ENCODE measurements at regions not wholly inside any gene's neighbourhood (a gene's known extent, or its start where the extent isn't known, plus 50 kb on each side); places are given as distances from the start of the nearest gene placed in this dataset.

DNA sequence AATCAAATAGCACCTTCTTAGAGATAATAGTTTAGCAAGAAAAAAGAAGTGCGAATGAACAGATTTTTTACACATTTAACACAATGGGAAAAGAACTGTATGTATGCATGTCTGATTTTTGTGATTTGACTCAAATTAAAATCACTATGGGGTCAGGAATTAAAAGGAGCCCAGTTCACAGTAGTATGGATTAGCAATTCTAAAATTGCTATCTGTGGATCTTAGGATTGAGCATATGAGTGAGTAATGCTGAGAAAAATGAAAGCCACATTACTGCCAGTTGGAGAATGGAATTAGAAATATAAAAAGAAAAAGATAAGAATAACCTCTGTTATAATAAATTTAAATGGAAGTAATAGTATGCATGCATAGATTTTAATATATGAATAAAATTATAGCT, 386.8 kb upstream of the PLSCR5 start:
- no peaks in the 10 kb centered on the region for H3K4me1 ChIP-seq
- WGBS, 2 donors, result 88 to 89% methylated on average over 1 of the region's 1 CpG
- H3K36me3 ChIP-seq, result no peaks in the 10 kb centered on the region
- TF ChIP-seq EP300 (IDR thresholded peaks at IDR 0.05) (no peak), POLR2A (IDR thresholded peaks at IDR 0.05) (no peak), POLR2AphosphoS5 (IDR thresholded peaks at IDR 0.05) (no peak)
- TF ChIP-seq, protein P1, sequence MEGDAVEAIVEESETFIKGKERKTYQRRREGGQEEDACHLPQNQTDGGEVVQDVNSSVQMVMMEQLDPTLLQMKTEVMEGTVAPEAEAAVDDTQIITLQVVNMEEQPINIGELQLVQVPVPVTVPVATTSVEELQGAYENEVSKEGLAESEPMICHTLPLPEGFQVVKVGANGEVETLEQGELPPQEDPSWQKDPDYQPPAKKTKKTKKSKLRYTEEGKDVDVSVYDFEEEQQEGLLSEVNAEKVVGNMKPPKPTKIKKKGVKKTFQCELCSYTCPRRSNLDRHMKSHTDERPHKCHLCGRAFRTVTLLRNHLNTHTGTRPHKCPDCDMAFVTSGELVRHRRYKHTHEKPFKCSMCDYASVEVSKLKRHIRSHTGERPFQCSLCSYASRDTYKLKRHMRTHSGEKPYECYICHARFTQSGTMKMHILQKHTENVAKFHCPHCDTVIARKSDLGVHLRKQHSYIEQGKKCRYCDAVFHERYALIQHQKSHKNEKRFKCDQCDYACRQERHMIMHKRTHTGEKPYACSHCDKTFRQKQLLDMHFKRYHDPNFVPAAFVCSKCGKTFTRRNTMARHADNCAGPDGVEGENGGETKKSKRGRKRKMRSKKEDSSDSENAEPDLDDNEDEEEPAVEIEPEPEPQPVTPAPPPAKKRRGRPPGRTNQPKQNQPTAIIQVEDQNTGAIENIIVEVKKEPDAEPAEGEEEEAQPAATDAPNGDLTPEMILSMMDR (IDR thresholded peaks at IDR 0.05), result no peak
- H3K27me3 ChIP-seq, result no peaks in the 10 kb centered on the region
- no peak for DNase-seq
- H3K4me3 ChIP-seq, result no peak overlapping the region
- H3K9me3 ChIP-seq, result no peaks in the 10 kb centered on the region
- ATAC-seq (ENCODE audit: low FRiP score in 2 of 2), result no peak
- no peak overlapping the region for H3K27ac ChIP-seq

DNA sequence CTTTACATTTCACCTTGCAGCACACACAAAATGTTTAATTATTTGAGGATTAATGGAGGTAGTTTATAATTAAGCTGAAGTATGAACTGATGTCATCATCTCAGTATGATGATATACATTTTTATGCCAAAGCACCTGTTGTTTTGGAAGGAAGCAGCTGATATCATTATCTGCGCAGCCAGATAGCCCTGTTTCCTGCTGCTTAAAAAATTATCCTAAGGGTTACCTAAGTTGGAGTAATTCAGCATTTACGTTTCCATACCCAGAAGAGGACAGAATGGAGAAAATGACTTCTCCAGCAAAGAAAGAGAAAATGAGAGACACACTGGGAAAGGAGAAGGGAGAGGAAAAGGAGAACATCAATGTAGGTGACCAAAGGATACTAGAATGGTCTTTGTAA, 370.3 kb upstream of the PLSCR5 start:
- Histone ChIP-seq H3K4me1 (no peaks in the 10 kb centered on the region), H3K36me3 (no peaks in the 10 kb centered on the region), H3K27ac (no peak overlapping the region), H3K9me3 (no peaks in the 10 kb centered on the region), H3K4me3 (no peak overlapping the region), H3K27me3 (no peaks in the 10 kb centered on the region)
- TF ChIP-seq POLR2AphosphoS5 (IDR thresholded peaks at IDR 0.05) (no peak), POLR2A (IDR thresholded peaks at IDR 0.05) (no peak), EP300 (IDR thresholded peaks at IDR 0.05) (no peak)
- TF ChIP-seq, protein P1 (IDR thresholded peaks at IDR 0.05), result no peak
- no peak for ATAC-seq (ENCODE audit: low FRiP score in 2 of 2)
- no peak for DNase-seq
- 53 to 56% methylated on average over 2 of the region's 2 CpGs for WGBS, 2 donors

DNA sequence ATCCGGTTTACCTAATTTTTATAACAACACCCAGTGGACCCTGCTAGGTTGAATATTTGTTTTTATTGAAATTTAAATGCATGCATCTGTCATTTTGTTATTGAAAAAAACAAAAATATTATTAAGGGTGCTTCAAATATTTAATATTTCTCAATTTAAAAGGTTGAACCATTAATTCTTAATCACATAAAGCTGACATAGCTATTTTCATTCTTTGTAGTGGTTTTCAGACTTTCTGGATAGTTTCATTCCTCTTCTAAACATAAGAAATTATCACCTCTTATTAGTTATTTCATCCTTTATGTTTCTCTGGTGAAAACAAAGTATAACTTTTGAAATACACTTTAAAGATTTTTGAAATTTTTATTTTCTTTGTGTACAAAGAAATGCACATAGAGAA, 369.9 kb upstream of the PLSCR5 start:
- 88 to 90% methylated on average over 1 of the region's 1 CpG for WGBS, 2 donors
- Histone ChIP-seq H3K27ac (no peak overlapping the region), H3K4me3 (no peak overlapping the region)

DNA sequence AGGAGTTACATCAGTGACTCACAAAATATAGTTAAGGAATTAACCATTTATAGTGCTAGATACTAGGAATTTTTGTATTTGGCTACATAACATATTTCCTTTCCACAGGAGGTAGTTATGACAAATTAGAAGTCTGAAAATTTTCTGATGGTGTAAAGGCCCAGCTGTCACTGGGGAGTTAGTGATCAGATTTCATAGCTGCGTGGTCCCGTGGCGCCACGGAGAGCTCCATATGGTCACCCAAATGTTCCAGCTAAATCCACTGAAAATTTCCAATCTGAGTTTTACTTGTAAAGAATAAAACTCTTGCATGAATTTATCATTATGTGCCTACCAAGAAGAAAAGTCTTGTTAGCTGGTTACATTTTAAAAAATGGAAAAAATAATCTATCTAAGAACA, 368.9 kb upstream of the PLSCR5 start:
- TF ChIP-seq EP300 (IDR thresholded peaks at IDR 0.05), result no peak
- TF ChIP-seq POLR2A (IDR thresholded peaks at IDR 0.05), result no peak
- TF ChIP-seq, protein P1 (IDR thresholded peaks at IDR 0.05), result no peak
- no peak for TF ChIP-seq POLR2AphosphoS5 (IDR thresholded peaks at IDR 0.05)
- Histone ChIP-seq H3K9me3 (no peaks in the 10 kb centered on the region), H3K4me3 (no peak overlapping the region), H3K27ac (no peak overlapping the region), H3K4me1 (no peaks in the 10 kb centered on the region), H3K27me3 (no peaks in the 10 kb centered on the region), H3K36me3 (no peaks in the 10 kb centered on the region)
- DNase-seq, result no peak
- ATAC-seq (ENCODE audit: low FRiP score in 2 of 2), result no peak
- 95% methylated on average over 4 of the region's 4 CpGs for WGBS, 2 donors

More for the DNA sequence above, 369.9 kb upstream of the PLSCR5 start:
- DNase-seq (no peak), ATAC-seq (ENCODE audit: low FRiP score in 2 of 2) (no peak)
- no peak for TF ChIP-seq EP300 (IDR thresholded peaks at IDR 0.05)
- TF ChIP-seq, protein P1 (IDR thresholded peaks at IDR 0.05), result no peak
- H3K36me3 ChIP-seq, result no peaks in the 10 kb centered on the region
- no peaks in the 10 kb centered on the region for H3K27me3 ChIP-seq
- no peaks in the 10 kb centered on the region for H3K4me1 ChIP-seq
- no peaks in the 10 kb centered on the region for H3K9me3 ChIP-seq

DNA sequence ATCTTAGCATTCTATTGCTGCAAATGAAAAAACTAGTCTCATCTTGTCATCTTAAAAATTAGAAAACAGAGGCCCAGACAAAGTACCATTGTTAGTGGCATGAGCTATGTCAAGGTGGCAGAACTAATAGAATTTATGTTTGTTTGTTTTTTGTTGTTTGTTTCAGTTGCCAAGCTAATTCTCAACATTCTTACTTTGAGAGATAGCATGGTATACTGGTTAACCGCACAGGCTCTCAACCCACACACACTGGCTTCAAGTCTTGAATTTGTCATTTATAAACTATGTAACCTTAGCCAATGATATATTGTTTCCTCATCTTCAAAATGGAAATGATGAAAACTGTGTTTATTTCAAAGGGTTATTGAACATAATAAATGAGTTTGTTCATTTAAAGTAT, 367.6 kb upstream of the PLSCR5 start:
- WGBS, 2 donors, result 84 to 100% methylated on average over 1 of the region's 1 CpG
- Histone ChIP-seq H3K27me3 (no peaks in the 10 kb centered on the region), H3K36me3 (no peaks in the 10 kb centered on the region), H3K4me1 (no peaks in the 10 kb centered on the region), H3K27ac (no peak overlapping the region), H3K9me3 (no peaks in the 10 kb centered on the region), H3K4me3 (no peak overlapping the region)
- no peak for ATAC-seq (ENCODE audit: low FRiP score in 2 of 2)
- no peak for DNase-seq
- TF ChIP-seq POLR2AphosphoS5 (IDR thresholded peaks at IDR 0.05), result no peak
- TF ChIP-seq, protein P1 (IDR thresholded peaks at IDR 0.05), result no peak
- TF ChIP-seq EP300 (IDR thresholded peaks at IDR 0.05), result no peak
- TF ChIP-seq POLR2A (IDR thresholded peaks at IDR 0.05), result no peak
